Body of pancreas (tissue), 4 donors: ENCODE measurements at regions not wholly inside any gene's neighbourhood (a gene's known extent, or its start where the extent isn't known, plus 50 kb on each side); places are given as distances from the start of the nearest gene placed in this dataset.

Experiments
- ATAC-seq: fragments of 150-250 bp; one replicate; pipeline ENCODE4 v1.9.1; 2016
- DNase-seq, 4 donors: peaks; one replicate each; pipeline ENCODE4 v3.0.0-alpha.2; 2019
- H3K27ac ChIP-seq, 4 donors: fragments of 200-600 bp; sonication (generic); 1 replicate in 3 of 4; 2 replicates in 1 of 4; pipeline versions ENCODE4 v1.5.1 to v1.6.1; 2016 to 2019; ENCODE audit warnings: mild to moderate bottlenecking in 1 of 4, mixed read lengths in 1 of 4, moderate library complexity in 1 of 4
- H3K27me3 ChIP-seq, 2 donors: fragments of 200-600 bp; sonication (generic); one replicate each; pipeline ENCODE4 v1.6.0; 2016; ENCODE audit warnings: mild to moderate bottlenecking in 1 of 2
- H3K36me3 ChIP-seq, 2 donors: fragments of 200-600 bp; sonication (generic); replicated peaks in 1 of 2; 2 replicates each; pipeline ENCODE4 v1.5.1; 2016; ENCODE audit warnings: low read depth in 2 of 2; ENCODE audit not compliant: insufficient read depth in 1 of 2
- H3K4me1 ChIP-seq: fragments of 200-600 bp; sonication (generic); one replicate; pipeline ENCODE4 v1.6.0; 2016
- H3K4me3 ChIP-seq, 2 donors: fragments of 200-600 bp; sonication (generic); 1 replicate in 1 of 2; 2 replicates in 1 of 2; pipeline ENCODE4 v1.5.1; 2016 to 2019
- H3K9me3 ChIP-seq, 3 donors: fragments of 200-600 bp; sonication (generic); 1 replicate in 2 of 3; 2 replicates in 1 of 3; pipeline ENCODE4 v1.5.1; 2016
- CTCF ChIP-seq, 7 experiments: fragments of 450-650 bp in 4 of 7; fragments of 200-600 bp in 3 of 7; sonication (generic) in 3 of 7; IDR thresholded peaks; one replicate each; pipeline ENCODE4 v1.5.1; 2016 to 2019; ENCODE audit warnings: antibody characterized with exemption in 7 of 7
- POLR2A ChIP-seq, 3 donors: fragments of 450-650 bp; IDR thresholded peaks; one replicate each; pipeline ENCODE4 v1.6.1; 2016; ENCODE audit warnings: antibody characterized with exemption in 3 of 3, mild to moderate bottlenecking in 2 of 3
- WGBS, 2 donors: methylation state at CpG; one replicate each; pipeline ENCODE4 v1.1.5; 2017; 5-methylcytosine and 5-hydroxymethylcytosine counted together
- intact Hi-C: fragments of 100-400 bp; cut with DNase I; formaldehyde crosslinking; loops from one replicate; pipeline ENCODE4 v1.15.1; 2023

GRCh38 chr2:8021921-8022320, 659.9 kb upstream of the ID2 start:
- intact Hi-C loops: no loop called here
- TF ChIP-seq POLR2A (IDR thresholded peaks at IDR 0.05): no peak
- no peak for TF ChIP-seq CTCF (IDR thresholded peaks at IDR 0.05)
- no peaks in the 10 kb centered on the region for H3K9me3 ChIP-seq
- ATAC-seq: no peak
- WGBS, 2 donors: 79 to 80% methylated on average over 2 of the region's 2 CpGs
- no peaks in the 10 kb centered on the region for H3K27me3 ChIP-seq
- H3K4me1 ChIP-seq: no peaks in the 10 kb centered on the region
- no peak for DNase-seq
- no peak overlapping the region for H3K27ac ChIP-seq
- H3K4me3 ChIP-seq: no peak overlapping the region
- H3K36me3 ChIP-seq: no peaks in the 10 kb centered on the region

- H3K4me1 ChIP-seq: no peaks in the 10 kb centered on the region
- TF ChIP-seq CTCF (IDR thresholded peaks at IDR 0.05) (no peak), POLR2A (IDR thresholded peaks at IDR 0.05) (no peak)
- no peak overlapping the region for H3K4me3 ChIP-seq
- no peaks in the 10 kb centered on the region for H3K27me3 ChIP-seq
- no peaks in the 10 kb centered on the region for H3K9me3 ChIP-seq
- no peak overlapping the region for H3K27ac ChIP-seq
- WGBS, 2 donors: 66 to 73% methylated on average over 9 of the region's 9 CpGs
- ATAC-seq: no peak
- DNase-seq: peak in 1 of 4 donors; percentile 25
- H3K36me3 ChIP-seq: no peaks in the 10 kb centered on the region
- intact Hi-C loops: no loop called here
Observed at GRCh38 chr2:8022908-8023640, 658.8 kb upstream of the ID2 start.

- TF ChIP-seq POLR2A (IDR thresholded peaks at IDR 0.05) (no peak), CTCF (IDR thresholded peaks at IDR 0.05) (no peak)
- intact Hi-C loops: no loop called here
- no peak overlapping the region for H3K27ac ChIP-seq
Observed at GRCh38 chr2:8024506-8024905, 657.4 kb upstream of the ID2 start.

GRCh38 chr2:8026381-8026780, 655.5 kb upstream of the ID2 start:
- Histone ChIP-seq H3K27me3 (no peaks in the 10 kb centered on the region), H3K36me3 (no peaks in the 10 kb centered on the region), H3K4me3 (no peak overlapping the region), H3K4me1 (no peaks in the 10 kb centered on the region), H3K9me3 (no peaks in the 10 kb centered on the region), H3K27ac (no peak overlapping the region)
- no peak for TF ChIP-seq CTCF (IDR thresholded peaks at IDR 0.05)
- no peak for TF ChIP-seq POLR2A (IDR thresholded peaks at IDR 0.05)
- DNase-seq: no peak
- intact Hi-C loops: no loop called here
- 83 to 87% methylated on average over 4 of the region's 4 CpGs for WGBS, 2 donors
- ATAC-seq: no peak

More at GRCh38 chr2:8024506-8024905, 657.4 kb upstream of the ID2 start:
- no peaks in the 10 kb centered on the region for H3K36me3 ChIP-seq
- no peak for DNase-seq
- no peak for ATAC-seq
- WGBS, 2 donors: 84% methylated on average over 8 of the region's 8 CpGs; no CpG with 5 or more reads in 1 of the 2 donors
- no peaks in the 10 kb centered on the region for H3K27me3 ChIP-seq
- no peak overlapping the region for H3K4me3 ChIP-seq
- H3K9me3 ChIP-seq: no peaks in the 10 kb centered on the region
- no peaks in the 10 kb centered on the region for H3K4me1 ChIP-seq

GRCh38 chr2:8027387-8027786, 654.5 kb upstream of the ID2 start:
- intact Hi-C loops: no loop called here
- ATAC-seq: no peak

More at GRCh38 chr2:8027387-8027786, 654.5 kb upstream of the ID2 start:
- TF ChIP-seq POLR2A (IDR thresholded peaks at IDR 0.05) (no peak), CTCF (IDR thresholded peaks at IDR 0.05) (no peak)
- H3K27ac ChIP-seq: no peak overlapping the region
- no peak for DNase-seq
- H3K36me3 ChIP-seq: no peaks in the 10 kb centered on the region
- H3K9me3 ChIP-seq: no peaks in the 10 kb centered on the region
- WGBS, 2 donors: 80 to 86% methylated on average over 10 to 11 of the region's 11 CpGs
- H3K4me3 ChIP-seq: no peak overlapping the region
- H3K4me1 ChIP-seq: no peaks in the 10 kb centered on the region
- H3K27me3 ChIP-seq: no peaks in the 10 kb centered on the region
